ENCODE measurements at regions not wholly inside any gene's neighbourhood (a gene's known extent, or its start where the extent isn't known, plus 50 kb on each side); places are given as distances from the start of the nearest gene placed in this dataset.

GRCh38 chr1:218817691-218818465 lies 355.8 kb upstream of the LYPLAL1 start:
- H4K8ac ChIP-seq (ENCODE audit: low read depth, low read length): no peak overlapping the region
- no CpG with 5 or more reads among the region's 8 CpGs for WGBS, 2 donors (ENCODE audit: extremely low coverage in 2 of 2, insufficient read length in 2 of 2, insufficient replicate concordance in 1 of 2)
- no peak for DNase-seq (ENCODE audit: low spot score)
- H2AFZ ChIP-seq (ENCODE audit: low read length): peak overlapping the region; percentile 51
- no peak overlapping the region for H3K4me3 ChIP-seq (ENCODE audit: low read length in 2 of 2)
- no peaks in the 10 kb centered on the region for H3K27me3 ChIP-seq (ENCODE audit: control insufficient read depth in 3 of 3, insufficient read depth in 3 of 3, low read depth in 1 of 3, low read length in 3 of 3)
- H3K79me1 ChIP-seq (ENCODE audit: low read depth, low read length): no peaks in the 10 kb centered on the region
- H3K9me3 ChIP-seq (replicated peaks in 1 of 2; ENCODE audit: control insufficient read depth in 2 of 2, insufficient read depth in 1 of 2, low read depth in 1 of 2, low read length in 2 of 2): no peaks in the 10 kb centered on the region
- H2BK120ac ChIP-seq (ENCODE audit: low read depth, low read length): no peak overlapping the region
- no peak overlapping the region for H2BK15ac ChIP-seq (ENCODE audit: low read length)
- H2BK12ac ChIP-seq (ENCODE audit: low read length): no peak overlapping the region
- no peak overlapping the region for H2BK5ac ChIP-seq (ENCODE audit: low read length)
- no peak overlapping the region for H3K4ac ChIP-seq (ENCODE audit: low read length)
- H3K36me3 ChIP-seq (replicated peaks in 1 of 2; ENCODE audit: control insufficient read depth in 2 of 2, insufficient read depth in 2 of 2, low read length in 2 of 2): no peaks in the 10 kb centered on the region
- peak overlapping the region; percentile 52 for H2AK5ac ChIP-seq (ENCODE audit: low read depth, low read length)
- no peak overlapping the region for H3K27ac ChIP-seq (replicated peaks; ENCODE audit: low read length)
- H3K4me1 ChIP-seq (ENCODE audit: control insufficient read depth in 2 of 2, insufficient read depth in 1 of 2, low read depth in 1 of 2, low read length in 2 of 2): no peaks in the 10 kb centered on the region
- no peak overlapping the region for H3K14ac ChIP-seq (ENCODE audit: low read length)
- H3K4me2 ChIP-seq (ENCODE audit: insufficient read depth, low read length, poor library complexity, severe bottlenecking): no peak overlapping the region
- no peak overlapping the region for H4K91ac ChIP-seq (ENCODE audit: low read depth, low read length, poor library complexity)
- no peak overlapping the region for H3K9ac ChIP-seq (ENCODE audit: low read depth, low read length, poor library complexity)
- no peak overlapping the region for H3K23ac ChIP-seq (ENCODE audit: low read depth, low read length, poor library complexity)
- peak overlapping the region; percentile 48 for H3K18ac ChIP-seq (ENCODE audit: low read length)

- Histone ChIP-seq H3K4ac (ENCODE audit: low read length) (no peak overlapping the region), H2BK120ac (ENCODE audit: low read depth, low read length) (no peak overlapping the region), H3K9me3 (replicated peaks in 1 of 2; ENCODE audit: control insufficient read depth in 2 of 2, insufficient read depth in 1 of 2, low read depth in 1 of 2, low read length in 2 of 2) (no peaks in the 10 kb centered on the region), H3K18ac (ENCODE audit: low read length) (no peak overlapping the region), H2BK15ac (ENCODE audit: low read length) (no peak overlapping the region), H3K4me1 (ENCODE audit: control insufficient read depth in 2 of 2, insufficient read depth in 1 of 2, low read depth in 1 of 2, low read length in 2 of 2) (no peaks in the 10 kb centered on the region), H3K79me1 (ENCODE audit: low read depth, low read length) (no peaks in the 10 kb centered on the region), H3K14ac (ENCODE audit: low read length) (no peak overlapping the region), H3K4me2 (ENCODE audit: insufficient read depth, low read length, poor library complexity, severe bottlenecking) (no peak overlapping the region), H3K4me3 (ENCODE audit: low read length in 2 of 2) (no peak overlapping the region), H3K36me3 (replicated peaks in 1 of 2; ENCODE audit: control insufficient read depth in 2 of 2, insufficient read depth in 2 of 2, low read length in 2 of 2) (no peaks in the 10 kb centered on the region), H2AK5ac (ENCODE audit: low read depth, low read length) (no peak overlapping the region), H4K91ac (ENCODE audit: low read depth, low read length, poor library complexity) (no peak overlapping the region), H3K27ac (replicated peaks; ENCODE audit: low read length) (no peak overlapping the region), H3K9ac (ENCODE audit: low read depth, low read length, poor library complexity) (no peak overlapping the region), H2AFZ (ENCODE audit: low read length) (no peak overlapping the region), H3K23ac (ENCODE audit: low read depth, low read length, poor library complexity) (no peak overlapping the region), H2BK12ac (ENCODE audit: low read length) (no peak overlapping the region), H4K8ac (ENCODE audit: low read depth, low read length) (no peak overlapping the region), H3K27me3 (ENCODE audit: control insufficient read depth in 3 of 3, insufficient read depth in 3 of 3, low read depth in 1 of 3, low read length in 3 of 3) (no peaks in the 10 kb centered on the region), H2BK5ac (ENCODE audit: low read length) (no peak overlapping the region)
- no CpG with 5 or more reads among the region's 4 CpGs for WGBS, 2 donors (ENCODE audit: extremely low coverage in 2 of 2, insufficient read length in 2 of 2, insufficient replicate concordance in 1 of 2)
- no peak for DNase-seq (ENCODE audit: low spot score)
Measured at GRCh38 chr1:218823291-218823900, 350.3 kb upstream of the LYPLAL1 start.

GRCh38 chr1:218827486-218827885 lies 346.2 kb upstream of the LYPLAL1 start:
- Histone ChIP-seq H3K27me3 (ENCODE audit: control insufficient read depth in 3 of 3, insufficient read depth in 3 of 3, low read depth in 1 of 3, low read length in 3 of 3) (no peaks in the 10 kb centered on the region), H3K9ac (ENCODE audit: low read depth, low read length, poor library complexity) (no peak overlapping the region), H3K23ac (ENCODE audit: low read depth, low read length, poor library complexity) (no peak overlapping the region), H3K36me3 (replicated peaks in 1 of 2; ENCODE audit: control insufficient read depth in 2 of 2, insufficient read depth in 2 of 2, low read length in 2 of 2) (no peaks in the 10 kb centered on the region), H3K27ac (replicated peaks; ENCODE audit: low read length) (no peak overlapping the region), H2AFZ (ENCODE audit: low read length) (no peak overlapping the region), H4K91ac (ENCODE audit: low read depth, low read length, poor library complexity) (no peak overlapping the region), H2BK120ac (ENCODE audit: low read depth, low read length) (no peak overlapping the region), H3K4me2 (ENCODE audit: insufficient read depth, low read length, poor library complexity, severe bottlenecking) (no peak overlapping the region), H3K4me1 (ENCODE audit: control insufficient read depth in 2 of 2, insufficient read depth in 1 of 2, low read depth in 1 of 2, low read length in 2 of 2) (no peaks in the 10 kb centered on the region), H3K18ac (ENCODE audit: low read length) (no peak overlapping the region), H3K79me1 (ENCODE audit: low read depth, low read length) (no peaks in the 10 kb centered on the region), H2AK5ac (ENCODE audit: low read depth, low read length) (no peak overlapping the region), H2BK5ac (ENCODE audit: low read length) (no peak overlapping the region), H2BK15ac (ENCODE audit: low read length) (no peak overlapping the region), H4K8ac (ENCODE audit: low read depth, low read length) (no peak overlapping the region), H3K4me3 (ENCODE audit: low read length in 2 of 2) (no peak overlapping the region), H3K4ac (ENCODE audit: low read length) (no peak overlapping the region), H3K14ac (ENCODE audit: low read length) (no peak overlapping the region), H3K9me3 (replicated peaks in 1 of 2; ENCODE audit: control insufficient read depth in 2 of 2, insufficient read depth in 1 of 2, low read depth in 1 of 2, low read length in 2 of 2) (peaks cover 4 to 7% of the 10 kb centered on the region in 2 donors), H2BK12ac (ENCODE audit: low read length) (no peak overlapping the region)
- DNase-seq (ENCODE audit: low spot score): no peak

GRCh38 chr1:218828125-218828650 lies 345.5 kb upstream of the LYPLAL1 start:
- Histone ChIP-seq H2AFZ (ENCODE audit: low read length) (no peak overlapping the region), H2BK5ac (ENCODE audit: low read length) (no peak overlapping the region), H3K27ac (replicated peaks; ENCODE audit: low read length) (no peak overlapping the region), H3K4me3 (ENCODE audit: low read length in 2 of 2) (no peak overlapping the region), H4K91ac (ENCODE audit: low read depth, low read length, poor library complexity) (no peak overlapping the region), H3K4me2 (ENCODE audit: insufficient read depth, low read length, poor library complexity, severe bottlenecking) (no peak overlapping the region), H3K18ac (ENCODE audit: low read length) (no peak overlapping the region), H3K14ac (ENCODE audit: low read length) (no peak overlapping the region), H2BK15ac (ENCODE audit: low read length) (no peak overlapping the region), H4K8ac (ENCODE audit: low read depth, low read length) (no peak overlapping the region), H3K4ac (ENCODE audit: low read length) (no peak overlapping the region), H3K23ac (ENCODE audit: low read depth, low read length, poor library complexity) (no peak overlapping the region), H3K4me1 (ENCODE audit: control insufficient read depth in 2 of 2, insufficient read depth in 1 of 2, low read depth in 1 of 2, low read length in 2 of 2) (no peaks in the 10 kb centered on the region), H3K36me3 (replicated peaks in 1 of 2; ENCODE audit: control insufficient read depth in 2 of 2, insufficient read depth in 2 of 2, low read length in 2 of 2) (no peaks in the 10 kb centered on the region), H3K79me1 (ENCODE audit: low read depth, low read length) (no peaks in the 10 kb centered on the region), H2BK120ac (ENCODE audit: low read depth, low read length) (no peak overlapping the region), H3K27me3 (ENCODE audit: control insufficient read depth in 3 of 3, insufficient read depth in 3 of 3, low read depth in 1 of 3, low read length in 3 of 3) (no peaks in the 10 kb centered on the region), H2BK12ac (ENCODE audit: low read length) (no peak overlapping the region), H3K9me3 (replicated peaks in 1 of 2; ENCODE audit: control insufficient read depth in 2 of 2, insufficient read depth in 1 of 2, low read depth in 1 of 2, low read length in 2 of 2) (peaks cover 4 to 7% of the 10 kb centered on the region in 2 donors), H3K9ac (ENCODE audit: low read depth, low read length, poor library complexity) (no peak overlapping the region), H2AK5ac (ENCODE audit: low read depth, low read length) (no peak overlapping the region)
- no peak for DNase-seq (ENCODE audit: low spot score)
- WGBS, 2 donors (ENCODE audit: extremely low coverage in 2 of 2, insufficient read length in 2 of 2, insufficient replicate concordance in 1 of 2): no CpG with 5 or more reads among the region's 3 CpGs
